ENCODE measurements at regions not wholly inside any gene's neighbourhood (a gene's known extent, or its start where the extent isn't known, plus 50 kb on each side); places are given as distances from the start of the nearest gene placed in this dataset.

DNA sequence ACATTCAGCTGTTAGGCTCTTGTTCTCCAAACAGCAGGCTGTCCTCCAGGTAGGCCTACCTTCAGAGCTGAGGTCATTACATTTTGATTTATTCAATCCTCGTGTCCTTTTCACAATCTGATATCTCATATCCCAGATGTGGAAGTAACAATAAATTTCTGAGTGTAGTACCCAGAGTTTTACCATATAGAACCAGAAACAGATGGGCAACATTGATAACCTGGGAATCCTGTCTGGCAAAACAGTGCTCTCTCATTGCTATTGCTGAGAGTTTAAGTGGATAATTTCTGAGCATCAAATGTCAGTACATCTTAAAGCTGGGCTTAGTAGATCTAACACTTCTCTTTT is 1007.8 kb downstream of the REEP3 start:
- Mint-ChIP-seq H3K4me3 (no peak overlapping the region), H3K9me3 (no peaks in the 10 kb centered on the region), H3K27ac (no peak overlapping the region), H3K4me1 (no peaks in the 10 kb centered on the region), H3K36me3 (ENCODE audit: low read depth) (no peaks in the 10 kb centered on the region), H3K27me3 (ENCODE audit: insufficient read depth, low read depth, poor library complexity) (no peaks in the 10 kb centered on the region)
- Histone ChIP-seq H3K27ac (ENCODE audit: low read depth) (no peak overlapping the region), H3K36me3 (ENCODE audit: insufficient read depth) (no peaks in the 10 kb centered on the region), H3K4me2 (no peak overlapping the region), H3K4me1 (ENCODE audit: insufficient read depth) (no peaks in the 10 kb centered on the region), H3K79me2 (replicated peaks; ENCODE audit: insufficient read depth) (no peaks in the 10 kb centered on the region), H2AFZ (peak overlapping the region; percentile 36; the same call in 1 of the 2 replicates), H3K27me3 (ENCODE audit: insufficient read depth) (no peaks in the 10 kb centered on the region), H3F3A (replicated peaks; ENCODE audit: low read depth) (no peaks in the 10 kb centered on the region), H3K9me2 (ENCODE audit: insufficient read depth) (no peaks in the 10 kb centered on the region), H3K4me3 (no peak overlapping the region), H4K20me1 (replicated peaks; ENCODE audit: insufficient read depth) (no peaks in the 10 kb centered on the region)
- ATAC-seq: no peak
- no peak for TF ChIP-seq CTCF (conservative IDR thresholded peaks at IDR 0.05; ENCODE audit: low read depth in 2 of 2)
- no peak for TF ChIP-seq EZH2 (IDR thresholded peaks at IDR 0.05; ENCODE audit: low read depth, unreplicated experiment)
- TF ChIP-seq ETS1 (IDR thresholded peaks at IDR 0.05): no peak
- no peak for TF ChIP-seq ZNF114 (CRISPR knock-in tag; IDR thresholded peaks at IDR 0.05)
- DNase-seq (ENCODE audit: low spot score): no peak

DNA sequence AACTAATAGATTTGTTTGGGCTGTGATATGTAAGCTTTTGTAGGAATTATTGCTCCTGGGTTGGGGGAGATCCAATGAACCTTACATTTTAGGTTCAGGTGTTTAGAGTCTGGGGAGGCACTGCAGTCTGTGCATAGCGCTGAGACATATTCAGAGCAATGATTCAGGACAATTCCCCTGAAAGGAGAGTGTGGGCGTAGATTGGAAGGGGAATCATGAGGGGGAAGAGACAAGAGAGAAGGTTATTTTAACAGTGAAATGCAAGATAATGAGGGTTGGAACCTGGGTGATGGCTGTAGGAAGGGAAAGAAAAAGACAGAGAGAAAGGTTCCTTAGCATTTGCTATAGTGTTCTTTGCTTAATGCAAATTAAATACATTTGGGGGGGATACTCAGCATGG is 1013.4 kb downstream of the REEP3 start:
- Histone ChIP-seq H3K27me3 (ENCODE audit: insufficient read depth) (no peaks in the 10 kb centered on the region), H3K79me2 (replicated peaks; ENCODE audit: insufficient read depth) (no peaks in the 10 kb centered on the region), H3K36me3 (ENCODE audit: insufficient read depth) (no peaks in the 10 kb centered on the region), H3K4me1 (ENCODE audit: insufficient read depth) (no peaks in the 10 kb centered on the region), H3K9me2 (ENCODE audit: insufficient read depth) (peaks cover 6% of the 10 kb centered on the region), H3K4me2 (no peak overlapping the region), H2AFZ (peak overlapping the region; percentile 67; the same call in 1 of the 2 replicates), H3K27ac (ENCODE audit: low read depth) (no peak overlapping the region), H3K4me3 (no peak overlapping the region), H3F3A (replicated peaks; ENCODE audit: low read depth) (no peaks in the 10 kb centered on the region), H4K20me1 (replicated peaks; ENCODE audit: insufficient read depth) (no peaks in the 10 kb centered on the region)
- no peaks in the 10 kb centered on the region for H3K27me3 Mint-ChIP-seq (ENCODE audit: insufficient read depth, low read depth, poor library complexity)
- no peaks in the 10 kb centered on the region for H3K9me3 Mint-ChIP-seq
- ATAC-seq (no peak), DNase-seq (ENCODE audit: low spot score) (no peak)
- H3K36me3 Mint-ChIP-seq (ENCODE audit: low read depth): no peaks in the 10 kb centered on the region
- 0 out of 2 replicates have a peak overlapping the region, but pooled peaks have one; percentile 13 for H3K27ac Mint-ChIP-seq
- H3K4me1 Mint-ChIP-seq: peaks cover 4% of the 10 kb centered on the region; the same call in 1 of the 3 replicates
- H3K4me3 Mint-ChIP-seq: no peak overlapping the region
- TF ChIP-seq CREB1 (CRISPR knock-in tag; IDR thresholded peaks at IDR 0.05; ENCODE audit: low read depth) (no peak), POLR2AphosphoS5 (IDR thresholded peaks at IDR 0.05; ENCODE audit: low read depth) (no peak), STAT1 (IDR thresholded peaks at IDR 0.05; ENCODE audit: unreplicated experiment) (no peak), NANOG (IDR thresholded peaks at IDR 0.05; ENCODE audit: borderline replicate concordance) (no peak), JUNB (IDR thresholded peaks at IDR 0.05; ENCODE audit: unreplicated experiment) (no peak), ETS1 (IDR thresholded peaks at IDR 0.05) (no peak), CTCF (conservative IDR thresholded peaks at IDR 0.05; ENCODE audit: low read depth in 2 of 2) (no peak)
- TF ChIP-seq, protein P1, sequence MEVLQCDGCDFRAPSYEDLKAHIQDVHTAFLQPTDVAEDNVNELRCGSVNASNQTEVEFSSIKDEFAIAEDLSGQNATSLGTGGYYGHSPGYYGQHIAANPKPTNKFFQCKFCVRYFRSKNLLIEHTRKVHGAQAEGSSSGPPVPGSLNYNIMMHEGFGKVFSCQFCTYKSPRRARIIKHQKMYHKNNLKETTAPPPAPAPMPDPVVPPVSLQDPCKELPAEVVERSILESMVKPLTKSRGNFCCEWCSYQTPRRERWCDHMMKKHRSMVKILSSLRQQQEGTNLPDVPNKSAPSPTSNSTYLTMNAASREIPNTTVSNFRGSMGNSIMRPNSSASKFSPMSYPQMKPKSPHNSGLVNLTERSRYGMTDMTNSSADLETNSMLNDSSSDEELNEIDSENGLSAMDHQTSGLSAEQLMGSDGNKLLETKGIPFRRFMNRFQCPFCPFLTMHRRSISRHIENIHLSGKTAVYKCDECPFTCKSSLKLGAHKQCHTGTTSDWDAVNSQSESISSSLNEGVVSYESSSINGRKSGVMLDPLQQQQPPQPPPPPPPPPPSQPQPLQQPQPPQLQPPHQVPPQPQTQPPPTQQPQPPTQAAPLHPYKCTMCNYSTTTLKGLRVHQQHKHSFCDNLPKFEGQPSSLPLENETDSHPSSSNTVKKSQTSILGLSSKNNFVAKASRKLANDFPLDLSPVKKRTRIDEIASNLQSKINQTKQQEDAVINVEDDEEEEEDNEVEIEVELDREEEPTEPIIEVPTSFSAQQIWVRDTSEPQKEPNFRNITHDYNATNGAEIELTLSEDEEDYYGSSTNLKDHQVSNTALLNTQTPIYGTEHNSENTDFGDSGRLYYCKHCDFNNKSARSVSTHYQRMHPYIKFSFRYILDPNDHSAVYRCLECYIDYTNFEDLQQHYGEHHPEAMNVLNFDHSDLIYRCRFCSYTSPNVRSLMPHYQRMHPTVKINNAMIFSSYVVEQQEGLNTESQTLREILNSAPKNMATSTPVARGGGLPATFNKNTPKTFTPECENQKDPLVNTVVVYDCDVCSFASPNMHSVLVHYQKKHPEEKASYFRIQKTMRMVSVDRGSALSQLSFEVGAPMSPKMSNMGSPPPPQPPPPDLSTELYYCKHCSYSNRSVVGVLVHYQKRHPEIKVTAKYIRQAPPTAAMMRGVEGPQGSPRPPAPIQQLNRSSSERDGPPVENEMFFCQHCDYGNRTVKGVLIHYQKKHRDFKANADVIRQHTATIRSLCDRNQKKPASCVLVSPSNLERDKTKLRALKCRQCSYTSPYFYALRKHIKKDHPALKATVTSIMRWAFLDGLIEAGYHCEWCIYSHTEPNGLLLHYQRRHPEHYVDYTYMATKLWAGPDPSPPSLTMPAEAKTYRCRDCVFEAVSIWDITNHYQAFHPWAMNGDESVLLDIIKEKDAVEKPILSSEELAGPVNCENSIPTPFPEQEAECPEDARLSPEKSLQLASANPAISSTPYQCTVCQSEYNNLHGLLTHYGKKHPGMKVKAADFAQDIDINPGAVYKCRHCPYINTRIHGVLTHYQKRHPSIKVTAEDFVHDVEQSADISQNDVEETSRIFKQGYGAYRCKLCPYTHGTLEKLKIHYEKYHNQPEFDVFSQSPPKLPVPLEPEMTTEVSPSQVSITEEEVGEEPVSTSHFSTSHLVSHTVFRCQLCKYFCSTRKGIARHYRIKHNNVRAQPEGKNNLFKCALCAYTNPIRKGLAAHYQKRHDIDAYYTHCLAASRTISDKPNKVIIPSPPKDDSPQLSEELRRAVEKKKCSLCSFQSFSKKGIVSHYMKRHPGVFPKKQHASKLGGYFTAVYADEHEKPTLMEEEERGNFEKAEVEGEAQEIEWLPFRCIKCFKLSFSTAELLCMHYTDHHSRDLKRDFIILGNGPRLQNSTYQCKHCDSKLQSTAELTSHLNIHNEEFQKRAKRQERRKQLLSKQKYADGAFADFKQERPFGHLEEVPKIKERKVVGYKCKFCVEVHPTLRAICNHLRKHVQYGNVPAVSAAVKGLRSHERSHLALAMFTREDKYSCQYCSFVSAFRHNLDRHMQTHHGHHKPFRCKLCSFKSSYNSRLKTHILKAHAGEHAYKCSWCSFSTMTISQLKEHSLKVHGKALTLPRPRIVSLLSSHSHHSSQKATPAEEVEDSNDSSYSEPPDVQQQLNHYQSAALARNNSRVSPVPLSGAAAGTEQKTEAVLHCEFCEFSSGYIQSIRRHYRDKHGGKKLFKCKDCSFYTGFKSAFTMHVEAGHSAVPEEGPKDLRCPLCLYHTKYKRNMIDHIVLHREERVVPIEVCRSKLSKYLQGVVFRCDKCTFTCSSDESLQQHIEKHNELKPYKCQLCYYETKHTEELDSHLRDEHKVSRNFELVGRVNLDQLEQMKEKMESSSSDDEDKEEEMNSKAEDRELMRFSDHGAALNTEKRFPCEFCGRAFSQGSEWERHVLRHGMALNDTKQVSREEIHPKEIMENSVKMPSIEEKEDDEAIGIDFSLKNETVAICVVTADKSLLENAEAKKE (CRISPR knock-in tag; IDR thresholded peaks at IDR 0.05): no peak
